ENCODE measurements at regions not wholly inside any gene's neighbourhood (a gene's known extent, or its start where the extent isn't known, plus 50 kb on each side); places are given as distances from the start of the nearest gene placed in this dataset.

GRCh38 chr7:15765753-15766152 lies 79.3 kb upstream of the MEOX2 start:
- ChIA-PET POLR2A (no interaction called here), CTCF (ENCODE audit: low intra/inter-chr PET ratio) (no interaction called here)
- H3K4me3 ChIP-seq: no peak overlapping the region
- intact Hi-C loops (cut with micrococcal nuclease): no loop called here
- in situ Hi-C loops (cut with MboI): no loop called here
- DNase-seq (ENCODE audit: extremely low read depth in 1 of 4, low spot score in 3 of 4) (no peak), FAIRE-seq (no peak), ATAC-seq (no peak)
- H2AFZ ChIP-seq (ENCODE audit: low read depth, low read length): no peak overlapping the region
- no peaks in the 10 kb centered on the region for H4K20me1 ChIP-seq (replicated peaks; ENCODE audit: control insufficient read depth, insufficient read depth, low read length)
- no peaks in the 10 kb centered on the region for H3K27me3 ChIP-seq (ENCODE audit: control insufficient read depth in 2 of 2, insufficient read depth in 2 of 2, low read length in 2 of 2)
- no TSS peak for BruUV-seq (replicated peaks)
- H3K4me2 ChIP-seq (ENCODE audit: insufficient read depth, low read length): no peak overlapping the region
- H3K9me3 ChIP-seq (replicated peaks; ENCODE audit: control insufficient read depth, insufficient read depth, low read depth, low read length): peaks cover 2% of the 10 kb centered on the region; the same call in 1 of the 2 replicates
- H3K9ac ChIP-seq (ENCODE audit: insufficient read depth in 1 of 2, low read depth in 2 of 2, low read length in 2 of 2): no peak overlapping the region
- H3K36me3 ChIP-seq (ENCODE audit: control insufficient read depth, insufficient read depth, low read length): no peaks in the 10 kb centered on the region
- no peaks in the 10 kb centered on the region for H3K4me1 ChIP-seq (replicated peaks in 1 of 2; ENCODE audit: control insufficient read depth in 2 of 2, insufficient read depth in 2 of 2, low read length in 2 of 2)
- no peaks in the 10 kb centered on the region for H3K9me1 ChIP-seq (ENCODE audit: control insufficient read depth, insufficient read depth, low read length)
- H3K27ac ChIP-seq (ENCODE audit: extremely low read depth, low read depth, low read length): no peak overlapping the region
- H3K79me2 ChIP-seq (ENCODE audit: control insufficient read depth, insufficient read depth, low read length): no peaks in the 10 kb centered on the region
- 0% methylated on average over 5 of the region's 5 CpGs for WGBS (ENCODE audit: insufficient coverage, low coverage, missing lambda C conversion rate)
- TF ChIP-seq E4F1 (CRISPR knock-in tag; IDR thresholded peaks at IDR 0.05; ENCODE audit: borderline replicate concordance) (no peak), ILF3 (IDR thresholded peaks at IDR 0.05; ENCODE audit: borderline replicate concordance) (no peak)
- TF ChIP-seq, protein P1, sequence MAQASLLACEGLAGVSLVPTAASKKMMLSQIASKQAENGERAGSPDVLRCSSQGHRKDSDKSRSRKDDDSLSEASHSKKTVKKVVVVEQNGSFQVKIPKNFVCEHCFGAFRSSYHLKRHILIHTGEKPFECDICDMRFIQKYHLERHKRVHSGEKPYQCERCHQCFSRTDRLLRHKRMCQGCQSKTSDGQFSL (CRISPR knock-in tag; IDR thresholded peaks at IDR 0.05): no peak
- TF ChIP-seq, protein P1 (tag; IDR thresholded peaks at IDR 0.05): no peak
- TF ChIP-seq, protein P2, sequence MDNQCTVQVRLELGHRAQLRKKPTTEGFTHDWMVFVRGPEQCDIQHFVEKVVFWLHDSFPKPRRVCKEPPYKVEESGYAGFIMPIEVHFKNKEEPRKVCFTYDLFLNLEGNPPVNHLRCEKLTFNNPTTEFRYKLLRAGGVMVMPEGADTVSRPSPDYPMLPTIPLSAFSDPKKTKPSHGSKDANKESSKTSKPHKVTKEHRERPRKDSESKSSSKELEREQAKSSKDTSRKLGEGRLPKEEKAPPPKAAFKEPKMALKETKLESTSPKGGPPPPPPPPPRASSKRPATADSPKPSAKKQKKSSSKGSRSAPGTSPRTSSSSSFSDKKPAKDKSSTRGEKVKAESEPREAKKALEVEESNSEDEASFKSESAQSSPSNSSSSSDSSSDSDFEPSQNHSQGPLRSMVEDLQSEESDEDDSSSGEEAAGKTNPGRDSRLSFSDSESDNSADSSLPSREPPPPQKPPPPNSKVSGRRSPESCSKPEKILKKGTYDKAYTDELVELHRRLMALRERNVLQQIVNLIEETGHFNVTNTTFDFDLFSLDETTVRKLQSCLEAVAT (IDR thresholded peaks at IDR 0.05): no peak
